ENCODE measurements at regions not wholly inside any gene's neighbourhood (a gene's known extent, or its start where the extent isn't known, plus 50 kb on each side); places are given as distances from the start of the nearest gene placed in this dataset.

GRCh38 chr3:45317710-45318109, 70.7 kb upstream of the LARS2 start:
- Mint-ChIP-seq H3K27ac (ENCODE audit: unreplicated experiment) (no peak overlapping the region), H3K27me3 (ENCODE audit: unreplicated experiment) (peaks cover 86% of the 10 kb centered on the region), H3K36me3 (ENCODE audit: insufficient read depth, unreplicated experiment) (no peaks in the 10 kb centered on the region), H3K9me3 (ENCODE audit: low read depth, unreplicated experiment) (no peaks in the 10 kb centered on the region), H3K4me1 (ENCODE audit: low read depth, unreplicated experiment) (no peaks in the 10 kb centered on the region), H3K4me3 (ENCODE audit: low read depth, unreplicated experiment) (no peak overlapping the region)
- intact Hi-C loops (cut with micrococcal nuclease; ENCODE audit: unreplicated experiment), result no loop called here
- CTCF ChIA-PET, result no interaction called here
- TF ChIP-seq CTCF (IDR thresholded peaks at IDR 0.05; ENCODE audit: unreplicated experiment), result no peak
- BruUV-seq (replicated peaks), result no TSS peak
- DNase-seq, result no peak

GRCh38 chr3:45318689-45319088, 69.7 kb upstream of the LARS2 start:
- Mint-ChIP-seq H3K9me3 (ENCODE audit: low read depth, unreplicated experiment) (no peaks in the 10 kb centered on the region), H3K27ac (ENCODE audit: unreplicated experiment) (no peak overlapping the region), H3K4me1 (ENCODE audit: low read depth, unreplicated experiment) (no peaks in the 10 kb centered on the region), H3K4me3 (ENCODE audit: low read depth, unreplicated experiment) (no peak overlapping the region), H3K36me3 (ENCODE audit: insufficient read depth, unreplicated experiment) (no peaks in the 10 kb centered on the region), H3K27me3 (ENCODE audit: unreplicated experiment) (peaks cover 81% of the 10 kb centered on the region)
- intact Hi-C loops (cut with micrococcal nuclease; ENCODE audit: unreplicated experiment), result no loop called here
- no peak for TF ChIP-seq CTCF (IDR thresholded peaks at IDR 0.05; ENCODE audit: unreplicated experiment)
- CTCF ChIA-PET, result no interaction called here
- no TSS peak for BruUV-seq (replicated peaks)
- DNase-seq, result no peak

GRCh38 chr3:45319231-45319995, 69.0 kb upstream of the LARS2 start:
- H3K9me3 Mint-ChIP-seq (ENCODE audit: low read depth, unreplicated experiment), result no peaks in the 10 kb centered on the region
- BruUV-seq (replicated peaks), result no TSS peak
- H3K4me1 Mint-ChIP-seq (ENCODE audit: low read depth, unreplicated experiment), result no peaks in the 10 kb centered on the region
- H3K27me3 Mint-ChIP-seq (ENCODE audit: unreplicated experiment), result peaks cover 74% of the 10 kb centered on the region
- no peak for DNase-seq
- no peak overlapping the region for H3K27ac Mint-ChIP-seq (ENCODE audit: unreplicated experiment)
- TF ChIP-seq CTCF (IDR thresholded peaks at IDR 0.05; ENCODE audit: unreplicated experiment), result no peak
- CTCF ChIA-PET, result no interaction called here
- no peak overlapping the region for H3K4me3 Mint-ChIP-seq (ENCODE audit: low read depth, unreplicated experiment)
- H3K36me3 Mint-ChIP-seq (ENCODE audit: insufficient read depth, unreplicated experiment), result no peaks in the 10 kb centered on the region
- intact Hi-C loops (cut with micrococcal nuclease; ENCODE audit: unreplicated experiment), result no loop called here

- no peak overlapping the region for H3K27ac Mint-ChIP-seq (ENCODE audit: unreplicated experiment)
- H3K36me3 Mint-ChIP-seq (ENCODE audit: insufficient read depth, unreplicated experiment), result no peaks in the 10 kb centered on the region
- no peak overlapping the region for H3K4me3 Mint-ChIP-seq (ENCODE audit: low read depth, unreplicated experiment)
- no TSS peak for BruUV-seq (replicated peaks)
- peaks cover 74% of the 10 kb centered on the region for H3K27me3 Mint-ChIP-seq (ENCODE audit: unreplicated experiment)
- no peaks in the 10 kb centered on the region for H3K4me1 Mint-ChIP-seq (ENCODE audit: low read depth, unreplicated experiment)
- intact Hi-C loops (cut with micrococcal nuclease; ENCODE audit: unreplicated experiment), result no loop called here
- CTCF ChIA-PET, result no interaction called here
- TF ChIP-seq CTCF (IDR thresholded peaks at IDR 0.05; ENCODE audit: unreplicated experiment), result no peak
- DNase-seq, result no peak
- no peaks in the 10 kb centered on the region for H3K9me3 Mint-ChIP-seq (ENCODE audit: low read depth, unreplicated experiment)
These were observed 68.4 kb upstream of the LARS2 start for GRCh38 chr3:45319996-45320305.

All from Calu3 (cell line).